SH-SY5Y (cell line): ENCODE measurements at regions not wholly inside any gene's neighbourhood (a gene's known extent, or its start where the extent isn't known, plus 50 kb on each side); places are given as distances from the start of the nearest gene placed in this dataset.

ENCODE experiments used
- GATA2 ChIP-seq: IDR thresholded peaks from 2 replicates; pipeline ENCODE4 v1.6.1; 2011; ENCODE audit warnings: mild to moderate bottlenecking, low read depth, low read length
- GATA3 ChIP-seq: IDR thresholded peaks from 2 replicates; pipeline ENCODE4 v1.6.1; 2011; ENCODE audit warnings: low read depth, mild to moderate bottlenecking, low read length, moderate library complexity

DNA sequence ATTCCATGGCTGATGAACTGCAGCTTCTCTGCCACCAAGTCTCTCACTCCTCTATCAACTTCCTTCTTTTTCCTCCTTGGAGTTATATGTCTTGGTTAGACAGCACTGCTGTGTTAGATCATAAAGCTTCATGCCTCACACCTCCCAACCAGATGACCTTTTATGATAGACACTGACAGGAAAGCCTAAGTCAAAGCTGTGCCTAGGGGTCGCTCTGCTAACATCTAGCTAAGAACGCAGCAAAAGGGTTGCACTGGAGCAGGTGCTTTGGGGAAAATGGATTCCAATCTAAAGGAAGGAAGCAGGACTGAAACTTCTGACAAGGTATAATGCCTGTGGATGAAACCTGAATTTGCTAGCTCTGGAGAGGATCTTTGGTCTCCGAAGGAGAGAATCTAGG lies 509.7 kb downstream of the SMARCA1 start:
- TF ChIP-seq GATA2 (no peak), GATA3 (no peak)
